ENCODE measurements at regions not wholly inside any gene's neighbourhood (a gene's known extent, or its start where the extent isn't known, plus 50 kb on each side); places are given as distances from the start of the nearest gene placed in this dataset.

GRCh38 chr11:27754035-27755017 lies 54.1 kb upstream of the BDNF start:
- no peak for TF ChIP-seq CTCF (IDR thresholded peaks at IDR 0.05)
- TF ChIP-seq POLR2A (IDR thresholded peaks at IDR 0.05) = no peak
